Astrocyte of the cerebellum (primary cell): ENCODE measurements at regions not wholly inside any gene's neighbourhood (a gene's known extent, or its start where the extent isn't known, plus 50 kb on each side); places are given as distances from the start of the nearest gene placed in this dataset.

Source experiments
- DNase-seq: peaks from one replicate; pipeline ENCODE4 v3.0.0-alpha.2; 2011; ENCODE audit warnings: low read depth
- H3K4me3 ChIP-seq: 2 replicates; pipeline ENCODE4 v1.5.1; 2011; ENCODE audit warnings: mild to moderate bottlenecking, low read depth, low read length, moderate library complexity
- in situ Hi-C: cut with HindIII; loops from 2 replicates; pipeline ENCODE4 v1.10.0; 2017; ENCODE audit warnings: low sequenced_read_pairs
- TF ChIP-seq, protein P1 (sequence below): IDR thresholded peaks from 2 replicates; pipeline ENCODE4 v1.5.1; 2012; ENCODE audit warnings: low read length, low read depth, moderate library complexity, mild to moderate bottlenecking; ENCODE audit errors: missing control alignments

DNA sequence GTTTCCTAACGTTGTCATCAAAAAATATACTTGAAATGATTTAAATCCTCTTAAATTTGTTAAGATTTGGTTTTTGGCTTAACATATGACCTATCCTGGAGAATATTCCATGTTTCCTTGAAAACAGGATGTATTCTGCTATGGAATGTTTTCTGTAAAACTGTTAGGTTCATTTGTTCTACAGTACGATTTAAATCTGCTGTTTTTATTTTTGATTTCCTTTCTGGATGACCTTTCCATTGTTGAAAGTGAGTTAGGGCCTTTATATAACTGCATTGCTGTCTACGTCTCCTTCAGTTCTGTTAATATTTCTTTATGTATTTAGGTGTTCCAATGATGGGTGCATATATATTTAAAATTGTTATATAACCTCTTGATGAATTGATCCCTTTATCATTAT lies 465.3 kb upstream of the ALCAM start:
- H3K4me3 ChIP-seq: no peak overlapping the region
- DNase-seq: no peak
- TF ChIP-seq, protein P1, sequence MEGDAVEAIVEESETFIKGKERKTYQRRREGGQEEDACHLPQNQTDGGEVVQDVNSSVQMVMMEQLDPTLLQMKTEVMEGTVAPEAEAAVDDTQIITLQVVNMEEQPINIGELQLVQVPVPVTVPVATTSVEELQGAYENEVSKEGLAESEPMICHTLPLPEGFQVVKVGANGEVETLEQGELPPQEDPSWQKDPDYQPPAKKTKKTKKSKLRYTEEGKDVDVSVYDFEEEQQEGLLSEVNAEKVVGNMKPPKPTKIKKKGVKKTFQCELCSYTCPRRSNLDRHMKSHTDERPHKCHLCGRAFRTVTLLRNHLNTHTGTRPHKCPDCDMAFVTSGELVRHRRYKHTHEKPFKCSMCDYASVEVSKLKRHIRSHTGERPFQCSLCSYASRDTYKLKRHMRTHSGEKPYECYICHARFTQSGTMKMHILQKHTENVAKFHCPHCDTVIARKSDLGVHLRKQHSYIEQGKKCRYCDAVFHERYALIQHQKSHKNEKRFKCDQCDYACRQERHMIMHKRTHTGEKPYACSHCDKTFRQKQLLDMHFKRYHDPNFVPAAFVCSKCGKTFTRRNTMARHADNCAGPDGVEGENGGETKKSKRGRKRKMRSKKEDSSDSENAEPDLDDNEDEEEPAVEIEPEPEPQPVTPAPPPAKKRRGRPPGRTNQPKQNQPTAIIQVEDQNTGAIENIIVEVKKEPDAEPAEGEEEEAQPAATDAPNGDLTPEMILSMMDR: no peak
- in situ Hi-C loops: no loop called here

DNA sequence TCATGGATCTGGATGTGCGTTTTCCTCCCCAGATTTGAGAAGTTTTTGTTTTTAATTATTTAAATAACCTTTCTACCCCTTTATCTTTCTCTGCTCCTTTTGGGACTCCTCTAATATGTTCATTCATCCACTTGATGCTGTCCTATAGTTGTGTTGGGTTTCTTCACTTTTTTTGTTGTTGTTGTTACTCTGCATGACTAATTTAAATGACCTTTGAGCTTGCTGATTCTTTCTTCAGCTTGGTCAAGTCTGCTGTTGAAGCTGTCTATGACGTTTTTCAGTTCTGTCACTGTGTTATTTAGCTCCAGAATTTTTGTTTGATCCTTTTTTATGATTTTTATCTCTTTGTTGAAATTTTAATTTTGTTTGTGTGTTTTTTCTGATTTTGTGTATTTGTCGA lies 463.6 kb upstream of the ALCAM start:
- TF ChIP-seq, protein P1: no peak
- no peak overlapping the region for H3K4me3 ChIP-seq
- DNase-seq: no peak
- in situ Hi-C loops: no loop called here

GRCh38 chr3:104906001-104906639 lies 460.6 kb upstream of the ALCAM start:
- TF ChIP-seq, protein P1: no peak
- in situ Hi-C loops: no loop called here
- DNase-seq: no peak
- H3K4me3 ChIP-seq: no peak overlapping the region

- in situ Hi-C loops: no loop called here
- DNase-seq: peak; percentile 12
- TF ChIP-seq, protein P1: no peak
- H3K4me3 ChIP-seq: no peak overlapping the region
These were observed 459.2 kb upstream of the ALCAM start for GRCh38 chr3:104907507-104907906.

DNA sequence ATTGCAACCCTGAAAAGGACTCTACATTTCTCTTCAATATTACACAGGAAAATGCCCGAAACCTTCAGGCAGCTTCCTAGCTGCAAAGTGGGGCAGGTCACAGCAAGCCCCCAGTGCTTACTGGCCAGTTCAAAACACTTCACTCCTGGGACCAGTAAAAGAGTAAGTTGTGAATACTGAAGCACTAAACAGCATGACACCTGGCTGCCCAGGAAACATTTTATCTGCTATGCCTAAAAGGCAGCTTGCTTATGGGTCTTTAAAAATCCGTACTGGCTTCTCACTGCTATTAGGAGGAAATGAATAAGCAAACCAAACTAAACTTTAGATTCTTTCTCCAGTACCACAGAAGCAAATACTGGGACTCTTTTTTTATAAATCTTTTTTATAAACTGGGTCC lies 457.9 kb upstream of the ALCAM start:
- no peak overlapping the region for H3K4me3 ChIP-seq
- TF ChIP-seq, protein P1: no peak
- in situ Hi-C loops: no loop called here
- no peak for DNase-seq

DNA sequence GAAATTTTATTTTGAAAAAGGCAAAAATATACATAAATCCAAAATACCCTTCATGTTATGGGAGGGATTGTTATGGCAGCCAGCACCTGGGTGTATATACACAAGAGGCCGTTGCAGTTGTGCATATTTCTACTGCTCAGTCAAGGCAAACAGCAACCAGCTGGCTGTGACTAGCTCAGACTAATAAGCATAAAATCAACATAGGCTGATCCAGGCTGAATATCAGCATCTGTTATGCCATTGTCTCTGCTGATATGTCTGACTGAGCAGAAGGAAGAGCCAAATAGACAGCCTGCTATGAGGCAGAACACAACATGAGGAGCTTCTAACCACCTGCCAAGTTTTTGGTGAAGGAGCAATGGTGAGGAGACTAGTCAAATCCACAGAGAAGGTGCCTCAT lies 457.5 kb upstream of the ALCAM start:
- in situ Hi-C loops: no loop called here
- H3K4me3 ChIP-seq: no peak overlapping the region
- peak; percentile 39 for DNase-seq
- TF ChIP-seq, protein P1: no peak

DNA sequence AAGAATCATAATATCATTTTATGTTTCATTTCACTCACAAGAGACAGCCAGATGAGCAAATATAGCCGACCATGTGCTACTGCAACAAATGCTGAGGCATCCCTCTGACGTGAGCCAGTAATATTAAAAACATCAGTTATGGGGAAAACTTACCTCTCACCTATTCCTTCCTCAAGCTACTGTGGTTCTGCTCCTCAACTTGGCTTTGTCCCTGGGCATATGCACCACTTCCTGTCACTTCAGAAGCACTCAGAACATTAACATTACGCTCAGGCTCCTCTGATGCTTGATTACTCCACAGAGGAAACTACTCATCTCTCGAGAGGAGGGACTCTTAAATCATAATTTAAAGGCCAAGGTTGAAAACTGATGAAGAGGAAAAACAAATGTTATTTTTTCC lies 457.0 kb upstream of the ALCAM start:
- no peak overlapping the region for H3K4me3 ChIP-seq
- DNase-seq: no peak
- TF ChIP-seq, protein P1: no peak
- in situ Hi-C loops: no loop called here
